ENCODE measurements at regions not wholly inside any gene's neighbourhood (a gene's known extent, or its start where the extent isn't known, plus 50 kb on each side); places are given as distances from the start of the nearest gene placed in this dataset.
"Not testable (repeated sequence)": the region's sequence is repeated elsewhere in the genome, so short reads cannot be mapped to it uniquely, and the experiment has no call there.

- DNase-seq (ENCODE audit: low spot score), result no peak
These were observed 51.2 kb upstream of the THRB start for GRCh38 chr3:24545887-24546286.

- no peak for DNase-seq (ENCODE audit: low spot score)
These were observed 53.6 kb upstream of the THRB start for GRCh38 chr3:24548278-24548677.

DNA sequence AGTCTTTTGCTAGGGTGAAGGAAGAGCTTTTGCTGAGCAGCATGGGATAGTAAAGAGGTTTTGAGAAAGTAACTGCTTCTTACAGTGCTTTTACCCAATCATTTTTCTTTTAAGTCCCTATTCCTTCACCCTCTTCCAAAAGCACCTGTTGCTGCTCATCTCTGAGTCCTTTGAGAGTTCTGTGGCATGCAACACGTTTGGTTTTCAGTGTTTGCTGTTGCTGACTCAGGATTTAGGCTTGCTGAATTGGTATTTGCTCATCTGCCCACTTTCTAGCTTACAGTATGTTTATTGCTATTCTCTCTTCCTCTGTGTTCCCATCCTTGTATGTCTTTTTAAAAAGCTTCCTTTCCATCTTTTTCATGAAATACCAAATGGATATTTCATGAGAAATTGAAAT lies 55.9 kb upstream of the THRB start:
- no peak for DNase-seq (ENCODE audit: low spot score)

GRCh38 chr3:24551626-24552025 lies 57.0 kb upstream of the THRB start:
- DNase-seq (ENCODE audit: low spot score), result no peak

DNA sequence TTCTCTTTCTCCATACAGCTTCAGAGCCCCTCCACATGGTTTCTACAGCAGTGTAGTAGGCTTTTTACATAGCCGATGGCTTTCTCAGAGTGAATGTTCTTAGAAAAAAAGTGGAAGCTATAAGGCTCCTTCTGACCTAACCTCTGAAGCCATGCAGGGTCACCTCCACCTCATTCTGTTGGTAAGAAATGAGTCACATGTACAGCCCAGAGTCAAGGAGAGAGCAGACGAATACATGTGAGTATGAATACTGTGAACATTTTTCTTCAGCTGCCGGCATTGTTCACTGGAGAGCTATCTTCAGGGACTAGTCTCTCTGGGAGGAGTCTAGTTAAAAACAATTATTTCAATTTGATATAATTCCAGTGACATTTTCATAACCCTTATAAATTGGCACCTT lies 68.2 kb upstream of the THRB start:
- no peak for DNase-seq (ENCODE audit: low spot score)

GRCh38 chr3:24565053-24565452 lies 70.4 kb upstream of the THRB start:
- no peak for DNase-seq (ENCODE audit: low spot score)

DNA sequence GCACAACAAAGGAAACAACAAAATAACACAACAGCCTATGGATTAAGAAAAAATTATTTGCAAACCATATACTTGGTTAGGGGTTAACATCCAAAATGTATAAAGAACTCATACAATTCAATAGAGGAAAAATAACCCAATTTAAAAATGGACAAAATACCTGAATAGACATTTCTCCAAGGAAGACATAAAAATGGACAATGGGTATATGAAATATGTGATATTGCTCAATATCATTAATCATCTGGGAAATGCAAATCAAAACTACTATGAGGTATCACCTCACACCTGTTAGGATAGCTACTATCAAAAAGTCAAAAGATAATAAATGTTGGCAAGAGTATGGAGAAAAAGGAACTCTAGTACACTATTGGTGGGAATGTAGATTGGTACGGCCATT lies 71.0 kb upstream of the THRB start:
- DNase-seq (ENCODE audit: low spot score), result no peak

DNA sequence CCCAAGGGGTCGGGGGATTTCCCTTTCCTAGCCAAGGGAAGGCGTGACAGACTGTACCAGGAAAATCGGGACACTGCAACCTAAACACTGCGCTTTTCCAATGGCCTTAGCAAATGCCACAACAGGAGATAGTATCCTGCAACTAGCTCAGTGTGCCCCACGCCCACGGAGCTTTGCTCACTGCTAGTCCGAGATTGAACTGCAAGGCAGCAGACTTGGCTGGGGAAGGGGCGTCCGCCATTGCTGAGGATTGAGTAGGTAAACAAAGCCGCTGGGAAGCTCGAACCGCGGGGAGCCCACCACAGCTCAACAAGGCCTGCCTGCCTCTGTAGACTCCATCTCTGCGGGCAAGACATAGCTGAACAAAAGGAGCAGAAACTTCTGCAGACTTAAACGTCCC lies 72.3 kb upstream of the THRB start:
- DNase-seq (ENCODE audit: low spot score), result no peak

GRCh38 chr3:24572409-24572808 lies 77.8 kb upstream of the THRB start:
- not testable (repeated sequence) for DNase-seq (ENCODE audit: low spot score)

GRCh38 chr3:24573576-24573975 lies 78.9 kb upstream of the THRB start:
- no peak for DNase-seq (ENCODE audit: low spot score)

GRCh38 chr3:24578324-24578723 lies 83.7 kb upstream of the THRB start:
- DNase-seq (ENCODE audit: low spot score), result no peak

DNA sequence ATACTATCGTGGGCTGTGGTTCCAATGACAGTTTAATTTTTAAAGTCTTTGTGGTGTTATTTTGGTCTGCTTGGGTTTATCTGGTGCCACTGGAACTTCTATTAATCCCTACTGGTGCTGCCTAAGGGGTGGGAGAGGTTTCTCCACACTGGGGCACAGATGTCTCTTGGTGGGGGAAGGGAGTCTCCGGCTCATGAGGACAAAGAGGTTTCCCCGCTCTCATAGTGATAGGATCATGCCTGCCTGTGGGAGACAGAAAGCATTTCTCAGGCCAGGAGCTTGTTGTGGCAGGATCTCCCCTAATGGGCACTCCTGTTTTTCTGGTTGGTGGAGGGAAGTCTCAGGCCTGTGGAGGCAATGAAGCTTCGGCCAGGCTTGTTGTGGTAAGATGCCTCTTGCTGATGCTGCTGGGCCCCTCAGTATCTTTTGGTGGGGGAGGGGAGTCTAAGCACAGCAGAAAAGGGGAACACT lies 84.3 kb upstream of the THRB start:
- DNase-seq (ENCODE audit: low spot score), result no peak

DNA sequence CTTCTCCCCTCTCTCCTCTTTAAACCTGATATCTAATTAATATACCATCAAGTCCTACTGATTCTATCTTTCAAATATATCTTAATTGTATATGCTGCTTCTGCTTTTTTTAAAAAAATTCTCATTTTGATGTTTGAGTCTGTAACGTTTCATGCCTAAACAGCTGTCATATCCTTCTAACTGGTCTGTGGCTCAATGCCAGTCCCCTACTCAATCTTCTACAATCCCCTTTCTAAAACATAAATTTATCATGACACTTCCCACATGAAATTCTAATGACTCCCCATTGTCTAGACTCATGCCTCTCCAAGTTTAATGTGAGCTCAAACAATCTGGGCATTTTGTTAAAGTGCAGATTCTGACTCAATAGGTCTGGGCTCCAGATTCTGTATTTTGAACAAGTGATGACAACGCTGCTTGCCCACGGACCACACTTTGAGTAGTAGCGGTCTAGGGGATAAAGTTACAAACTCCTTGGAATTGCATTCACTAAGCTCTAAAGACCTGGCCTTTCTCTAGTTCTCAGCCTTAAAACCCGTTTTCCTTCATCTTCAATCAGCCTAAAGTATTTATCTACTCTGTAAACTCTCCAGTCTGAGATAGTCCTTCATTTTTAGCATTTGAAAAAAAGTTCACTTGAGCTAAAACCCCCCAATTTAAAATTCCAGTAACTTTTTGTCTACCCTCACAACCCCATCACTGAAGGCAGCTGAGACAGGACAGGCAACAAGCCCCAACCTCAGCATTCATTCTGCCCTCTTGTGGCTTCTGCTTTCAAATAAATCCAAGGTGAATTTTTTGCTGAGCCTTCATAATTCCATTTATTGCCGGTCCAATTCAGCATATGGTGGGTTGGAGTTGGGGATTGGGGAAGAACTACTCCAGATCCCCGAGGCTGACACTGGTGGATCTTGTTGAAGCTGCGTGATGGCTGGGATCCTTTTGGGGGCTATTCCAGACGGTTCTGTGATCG lies 88.1 kb upstream of the THRB start:
- DNase-seq (ENCODE audit: low spot score), result no peak

DNA sequence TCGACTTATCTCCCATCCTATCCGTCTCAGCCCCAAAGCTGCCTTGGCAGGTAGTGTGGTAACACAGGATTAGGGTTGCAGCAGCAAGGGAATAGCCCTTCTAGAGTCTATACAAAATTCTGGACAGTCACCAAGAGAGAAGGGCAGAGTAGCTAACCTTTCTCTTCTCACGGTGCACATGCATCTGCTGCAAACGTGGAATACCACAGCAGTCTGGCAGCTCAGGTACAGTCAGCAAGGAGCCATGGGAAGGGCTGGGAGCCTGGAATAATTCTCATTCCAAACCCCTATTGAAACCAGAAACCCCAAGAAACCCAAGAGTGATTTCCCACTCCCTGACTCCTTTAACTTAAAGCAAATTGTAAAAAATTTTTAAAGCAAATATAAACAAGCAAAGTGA lies 92.3 kb upstream of the THRB start:
- DNase-seq (ENCODE audit: low spot score), result no peak

GRCh38 chr3:24588629-24589512 lies 94.2 kb upstream of the THRB start:
- no peak for DNase-seq (ENCODE audit: low spot score)

GRCh38 chr3:24589513-24589851 lies 94.8 kb upstream of the THRB start:
- DNase-seq (ENCODE audit: low spot score), result no peak

- DNase-seq (ENCODE audit: low spot score), result no peak
These were observed 95.6 kb upstream of the THRB start for GRCh38 chr3:24589931-24590880.

DNA sequence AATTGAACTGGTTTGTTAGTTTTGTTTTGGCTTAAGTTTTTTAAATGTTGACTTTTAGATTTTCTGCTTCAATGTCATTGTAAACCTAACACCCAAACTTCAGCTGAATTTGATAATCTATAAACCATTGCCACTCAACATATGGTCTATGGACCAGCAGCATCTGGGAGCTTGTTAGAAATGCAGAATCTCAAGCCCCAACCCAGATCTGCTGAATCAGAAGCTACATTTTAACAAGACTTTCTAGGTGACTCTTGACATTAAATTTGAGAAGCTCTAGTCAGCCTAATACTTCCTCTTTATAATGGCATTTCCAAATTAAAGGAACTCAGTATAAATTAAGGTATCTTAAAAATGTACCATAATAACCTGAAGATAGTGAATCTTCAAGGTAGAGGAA lies 96.5 kb upstream of the THRB start:
- no peak for DNase-seq (ENCODE audit: low spot score)

- DNase-seq (ENCODE audit: low spot score), result no peak
These were observed 97.3 kb upstream of the THRB start for GRCh38 chr3:24591661-24592555.

DNA sequence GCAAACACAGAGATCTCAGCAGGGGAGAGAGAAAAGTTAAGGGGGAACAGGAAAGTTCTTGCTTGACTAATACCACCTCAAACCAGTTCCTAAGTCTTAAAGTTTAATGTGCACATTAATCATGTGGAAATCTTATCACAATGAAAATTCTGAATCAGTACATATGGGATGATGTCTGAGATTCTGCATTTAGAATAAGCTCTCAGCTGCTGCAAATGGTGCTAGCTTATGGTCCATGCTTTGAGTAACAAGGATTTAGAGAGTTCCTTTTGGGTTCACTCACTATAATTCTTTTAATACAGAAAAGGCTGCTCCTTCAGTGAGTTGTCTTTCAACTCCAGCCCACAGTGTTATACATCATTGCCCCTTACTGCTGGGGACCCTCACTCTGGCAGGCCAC lies 99.5 kb upstream of the THRB start:
- no peak for DNase-seq (ENCODE audit: low spot score)

DNA sequence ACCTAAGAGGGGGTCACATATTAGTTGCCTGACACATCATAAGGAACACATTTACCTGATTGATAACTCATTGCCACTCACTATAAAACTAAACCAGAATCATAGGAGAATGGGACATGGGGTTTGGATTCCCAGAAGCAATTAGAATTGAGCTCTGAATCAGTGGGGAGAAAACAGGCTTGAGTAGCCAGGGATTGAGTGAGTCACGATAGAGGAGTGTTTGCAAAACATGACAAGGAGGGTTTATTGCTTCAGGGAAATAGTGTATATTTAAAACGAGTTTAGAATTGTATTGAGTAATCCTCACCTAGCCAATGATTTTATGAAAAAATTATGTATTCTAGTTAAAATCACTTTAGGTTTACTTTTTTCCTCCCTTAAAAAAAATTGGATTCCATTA lies 101.1 kb upstream of the THRB start:
- DNase-seq (ENCODE audit: low spot score), result no peak
